Epithelial cell of esophagus (primary cell): ENCODE measurements at regions not wholly inside any gene's neighbourhood (a gene's known extent, or its start where the extent isn't known, plus 50 kb on each side); places are given as distances from the start of the nearest gene placed in this dataset.

Experiments used
- DNase-seq: peaks from one replicate; pipeline ENCODE4 v3.0.0; 2010; ENCODE audit warnings: low read depth
- H3K4me3 ChIP-seq: 2 replicates; pipeline ENCODE4 v1.5.1; 2011; ENCODE audit warnings: mild to moderate bottlenecking, low read length, control low read depth
- CTCF ChIP-seq: IDR thresholded peaks from 2 replicates; pipeline ENCODE4 v1.5.1; 2011; ENCODE audit warnings: low read depth, mild to moderate bottlenecking, low read length, control low read depth, inconsistent platforms; ENCODE audit not compliant: insufficient read depth; ENCODE audit errors: missing control alignments

GRCh38 chr4:115657991-115658650 lies 544.7 kb upstream of the NDST4 start:
- no peak overlapping the region for H3K4me3 ChIP-seq
- TF ChIP-seq CTCF: no peak
- DNase-seq: no peak

GRCh38 chr4:115655626-115656025 lies 542.2 kb upstream of the NDST4 start:
- DNase-seq: no peak
- no peak for TF ChIP-seq CTCF

GRCh38 chr4:115648786-115649185 lies 535.4 kb upstream of the NDST4 start:
- no peak for TF ChIP-seq CTCF
- DNase-seq: no peak
- H3K4me3 ChIP-seq: no peak overlapping the region

More at GRCh38 chr4:115655626-115656025, 542.2 kb upstream of the NDST4 start:
- no peak overlapping the region for H3K4me3 ChIP-seq

- no peak overlapping the region for H3K4me3 ChIP-seq
- DNase-seq: no peak
- TF ChIP-seq CTCF: no peak
These were observed 515.9 kb upstream of the NDST4 start for GRCh38 chr4:115629270-115629669.

GRCh38 chr4:115609631-115610030 lies 496.2 kb upstream of the NDST4 start:
- TF ChIP-seq CTCF: no peak
- DNase-seq: no peak
- H3K4me3 ChIP-seq: no peak overlapping the region

GRCh38 chr4:115607311-115607710 lies 493.9 kb upstream of the NDST4 start:
- no peak for DNase-seq
- no peak overlapping the region for H3K4me3 ChIP-seq
- TF ChIP-seq CTCF: no peak
